ENCODE measurements at regions not wholly inside any gene's neighbourhood (a gene's known extent, or its start where the extent isn't known, plus 50 kb on each side); places are given as distances from the start of the nearest gene placed in this dataset.

GRCh38 chr1:81545734-81546133 is 255.0 kb upstream of the ADGRL2 start:
- no peak overlapping the region for H2AFZ ChIP-seq (ENCODE audit: low read length)
- no peaks in the 10 kb centered on the region for H4K20me1 ChIP-seq (ENCODE audit: insufficient read depth, low read length)
- no peaks in the 10 kb centered on the region for H3K79me2 ChIP-seq (ENCODE audit: insufficient read depth, low read depth, low read length)
- ChIA-PET CTCF (ENCODE audit: unreplicated experiment) (no interaction called here), POLR2A (no interaction called here)
- DNase-seq (ENCODE audit: low spot score), result no peak
- no peaks in the 10 kb centered on the region for H3K36me3 ChIP-seq (ENCODE audit: insufficient read depth, low read length)
- H3K4me1 ChIP-seq (ENCODE audit: insufficient read depth, low read length, poor library complexity, severe bottlenecking), result no peaks in the 10 kb centered on the region
- H3K4me3 ChIP-seq (ENCODE audit: low read depth, low read length, poor library complexity, severe bottlenecking), result no peak overlapping the region
- BruUV-seq (replicated peaks), result no TSS peak
- H3K4me2 ChIP-seq (ENCODE audit: low read length), result no peak overlapping the region
- intact Hi-C loops (cut with micrococcal nuclease; ENCODE audit: unreplicated experiment), result no loop called here
- no peak overlapping the region for H3K27ac ChIP-seq (ENCODE audit: low read depth, low read length, poor library complexity, severe bottlenecking)
- H3K9me2 ChIP-seq (ENCODE audit: insufficient read depth, low read length), result no peaks in the 10 kb centered on the region
- H3K9me3 ChIP-seq (ENCODE audit: low read length), result no peaks in the 10 kb centered on the region
- no peak for TF ChIP-seq EZH2phosphoT487 (IDR thresholded peaks at IDR 0.05; ENCODE audit: borderline replicate concordance, low read depth, low read length)
- TF ChIP-seq CTCF (conservative IDR thresholded peaks at IDR 0.05; ENCODE audit: low read length), result no peak

DNA sequence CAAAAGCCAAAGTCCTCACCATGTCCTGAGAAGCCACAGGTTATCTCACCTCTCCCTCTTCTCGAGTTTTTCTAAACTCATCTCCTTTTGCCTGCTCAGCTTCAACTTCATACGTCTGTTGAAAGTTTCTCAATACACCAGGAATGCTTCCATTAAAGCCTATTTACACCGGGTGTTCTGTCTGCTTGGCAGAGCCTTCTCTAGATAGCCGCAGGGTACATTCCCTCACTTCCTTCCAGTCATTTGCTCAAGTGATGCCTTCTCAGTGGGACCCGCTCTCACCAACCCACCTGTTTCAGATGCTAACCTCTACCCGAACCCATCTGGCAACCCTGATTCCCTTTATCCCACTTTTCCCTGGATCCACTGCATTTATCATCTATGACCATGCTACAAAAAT is 257.0 kb upstream of the ADGRL2 start:
- no TSS peak for BruUV-seq (replicated peaks)
- H4K20me1 ChIP-seq (ENCODE audit: insufficient read depth, low read length), result no peaks in the 10 kb centered on the region
- no peaks in the 10 kb centered on the region for H3K36me3 ChIP-seq (ENCODE audit: insufficient read depth, low read length)
- H3K79me2 ChIP-seq (ENCODE audit: insufficient read depth, low read depth, low read length), result no peaks in the 10 kb centered on the region
- H3K27ac ChIP-seq (ENCODE audit: low read depth, low read length, poor library complexity, severe bottlenecking), result no peak overlapping the region
- ChIA-PET CTCF (ENCODE audit: unreplicated experiment) (no interaction called here), POLR2A (no interaction called here)
- no peaks in the 10 kb centered on the region for H3K4me1 ChIP-seq (ENCODE audit: insufficient read depth, low read length, poor library complexity, severe bottlenecking)
- no peak overlapping the region for H3K4me2 ChIP-seq (ENCODE audit: low read length)
- TF ChIP-seq EZH2phosphoT487 (IDR thresholded peaks at IDR 0.05; ENCODE audit: borderline replicate concordance, low read depth, low read length), result no peak
- no peak for TF ChIP-seq CTCF (conservative IDR thresholded peaks at IDR 0.05; ENCODE audit: low read length)
- no peak for DNase-seq (ENCODE audit: low spot score)
- intact Hi-C loops (cut with micrococcal nuclease; ENCODE audit: unreplicated experiment), result no loop called here
- H3K4me3 ChIP-seq (ENCODE audit: low read depth, low read length, poor library complexity, severe bottlenecking), result no peak overlapping the region
- no peaks in the 10 kb centered on the region for H3K9me3 ChIP-seq (ENCODE audit: low read length)
- H2AFZ ChIP-seq (ENCODE audit: low read length), result no peak overlapping the region
- H3K9me2 ChIP-seq (ENCODE audit: insufficient read depth, low read length), result no peaks in the 10 kb centered on the region

GRCh38 chr1:81542196-81542595 is 258.5 kb upstream of the ADGRL2 start:
- no peak for DNase-seq (ENCODE audit: low spot score)
- Histone ChIP-seq H3K4me3 (ENCODE audit: low read depth, low read length, poor library complexity, severe bottlenecking) (no peak overlapping the region), H3K4me2 (ENCODE audit: low read length) (no peak overlapping the region), H3K79me2 (ENCODE audit: insufficient read depth, low read depth, low read length) (no peaks in the 10 kb centered on the region), H2AFZ (ENCODE audit: low read length) (no peak overlapping the region), H3K9me3 (ENCODE audit: low read length) (no peaks in the 10 kb centered on the region), H3K4me1 (ENCODE audit: insufficient read depth, low read length, poor library complexity, severe bottlenecking) (no peaks in the 10 kb centered on the region), H3K9me2 (ENCODE audit: insufficient read depth, low read length) (no peaks in the 10 kb centered on the region), H3K27ac (ENCODE audit: low read depth, low read length, poor library complexity, severe bottlenecking) (no peak overlapping the region), H3K36me3 (ENCODE audit: insufficient read depth, low read length) (no peaks in the 10 kb centered on the region), H4K20me1 (ENCODE audit: insufficient read depth, low read length) (no peaks in the 10 kb centered on the region)
- TF ChIP-seq CTCF (conservative IDR thresholded peaks at IDR 0.05; ENCODE audit: low read length) (no peak), EZH2phosphoT487 (IDR thresholded peaks at IDR 0.05; ENCODE audit: borderline replicate concordance, low read depth, low read length) (no peak)
- intact Hi-C loops (cut with micrococcal nuclease; ENCODE audit: unreplicated experiment), result no loop called here
- BruUV-seq (replicated peaks), result no TSS peak
- ChIA-PET POLR2A (interaction anchor here (0.7 kb wide), 2 partner anchors 732 to 1898 kb away, joined by 3 to 4 read pairs; no protein-coding TSS in a partner anchor), CTCF (ENCODE audit: unreplicated experiment) (no interaction called here)
